Sigmoid colon (tissue), 4 donors: ENCODE measurements at regions not wholly inside any gene's neighbourhood (a gene's known extent, or its start where the extent isn't known, plus 50 kb on each side); places are given as distances from the start of the nearest gene placed in this dataset.

ENCODE experiments used
- EP300 ChIP-seq, 4 donors: sonication (generic); formaldehyde crosslinking; IDR thresholded peaks; one replicate each; pipeline ENCODE4 v1.6.1; 2017; ENCODE audit warnings: antibody characterized with exemption in 4 of 4
- POLR2A ChIP-seq, 2 donors: fragments of 450-650 bp; IDR thresholded peaks; one replicate each; pipeline ENCODE4 v1.6.1; 2016; ENCODE audit warnings: antibody characterized with exemption in 2 of 2, mild to moderate bottlenecking in 2 of 2, moderate library complexity in 2 of 2
- POLR2AphosphoS5 ChIP-seq, 4 donors: sonication (generic); formaldehyde crosslinking; IDR thresholded peaks; one replicate each; pipeline ENCODE4 v1.6.1; 2017; ENCODE audit warnings: antibody characterized with exemption in 4 of 4
- TF ChIP-seq, protein P1 (sequence below), 4 experiments: fragments of 450-650 bp in 3 of 4; fragments of 200-600 bp in 1 of 4; IDR thresholded peaks; one replicate each; pipeline ENCODE4 v1.5.1; 2016 to 2019; ENCODE audit warnings: antibody characterized with exemption in 4 of 4, mild to moderate bottlenecking in 3 of 4, moderate library complexity in 2 of 4

DNA sequence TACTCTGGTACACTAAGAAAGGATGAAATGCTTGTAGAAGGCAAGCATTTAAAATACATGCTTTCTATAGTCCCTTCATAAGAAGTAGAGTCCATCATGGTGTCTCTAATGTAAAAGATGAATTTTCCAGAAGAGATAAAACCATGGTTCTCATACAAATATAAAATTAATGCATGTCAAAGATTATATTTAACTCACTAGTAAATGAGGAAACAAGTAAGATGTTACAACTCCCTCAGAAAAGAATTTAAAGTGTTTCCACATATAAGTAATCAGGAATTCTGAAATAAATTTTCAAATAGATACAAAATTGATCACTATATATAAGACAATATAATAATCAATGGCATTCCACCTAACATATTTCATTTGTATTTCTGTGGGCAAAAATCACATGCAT, 570.3 kb upstream of the CCDC54 start:
- TF ChIP-seq, protein P1, sequence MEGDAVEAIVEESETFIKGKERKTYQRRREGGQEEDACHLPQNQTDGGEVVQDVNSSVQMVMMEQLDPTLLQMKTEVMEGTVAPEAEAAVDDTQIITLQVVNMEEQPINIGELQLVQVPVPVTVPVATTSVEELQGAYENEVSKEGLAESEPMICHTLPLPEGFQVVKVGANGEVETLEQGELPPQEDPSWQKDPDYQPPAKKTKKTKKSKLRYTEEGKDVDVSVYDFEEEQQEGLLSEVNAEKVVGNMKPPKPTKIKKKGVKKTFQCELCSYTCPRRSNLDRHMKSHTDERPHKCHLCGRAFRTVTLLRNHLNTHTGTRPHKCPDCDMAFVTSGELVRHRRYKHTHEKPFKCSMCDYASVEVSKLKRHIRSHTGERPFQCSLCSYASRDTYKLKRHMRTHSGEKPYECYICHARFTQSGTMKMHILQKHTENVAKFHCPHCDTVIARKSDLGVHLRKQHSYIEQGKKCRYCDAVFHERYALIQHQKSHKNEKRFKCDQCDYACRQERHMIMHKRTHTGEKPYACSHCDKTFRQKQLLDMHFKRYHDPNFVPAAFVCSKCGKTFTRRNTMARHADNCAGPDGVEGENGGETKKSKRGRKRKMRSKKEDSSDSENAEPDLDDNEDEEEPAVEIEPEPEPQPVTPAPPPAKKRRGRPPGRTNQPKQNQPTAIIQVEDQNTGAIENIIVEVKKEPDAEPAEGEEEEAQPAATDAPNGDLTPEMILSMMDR (IDR thresholded peaks at IDR 0.05), result no peak
- TF ChIP-seq POLR2AphosphoS5 (IDR thresholded peaks at IDR 0.05), result no peak
- TF ChIP-seq EP300 (IDR thresholded peaks at IDR 0.05), result no peak
- no peak for TF ChIP-seq POLR2A (IDR thresholded peaks at IDR 0.05)
